ENCODE measurements at regions not wholly inside any gene's neighbourhood (a gene's known extent, or its start where the extent isn't known, plus 50 kb on each side); places are given as distances from the start of the nearest gene placed in this dataset.

DNA sequence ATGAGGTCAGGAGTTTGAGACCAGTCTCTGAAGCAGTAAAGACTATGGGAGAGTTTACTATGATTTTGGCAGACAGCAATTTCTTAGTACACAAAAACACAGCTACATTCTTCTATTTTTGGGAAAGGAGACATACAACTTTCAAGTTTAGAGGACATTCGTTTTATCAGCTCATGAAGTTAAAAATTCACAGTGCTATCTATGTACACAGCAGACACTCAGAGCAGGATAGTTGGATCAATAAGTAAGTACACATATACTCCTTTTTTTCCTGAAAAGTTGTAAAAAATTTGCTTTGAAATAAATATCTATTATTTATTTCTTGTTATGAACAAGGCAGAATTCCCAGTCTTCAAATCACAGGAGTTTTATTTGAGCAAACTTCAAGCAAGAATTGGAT, 159.7 kb downstream of the SERPINI1 start:
- DNase-seq: no peak

DNA sequence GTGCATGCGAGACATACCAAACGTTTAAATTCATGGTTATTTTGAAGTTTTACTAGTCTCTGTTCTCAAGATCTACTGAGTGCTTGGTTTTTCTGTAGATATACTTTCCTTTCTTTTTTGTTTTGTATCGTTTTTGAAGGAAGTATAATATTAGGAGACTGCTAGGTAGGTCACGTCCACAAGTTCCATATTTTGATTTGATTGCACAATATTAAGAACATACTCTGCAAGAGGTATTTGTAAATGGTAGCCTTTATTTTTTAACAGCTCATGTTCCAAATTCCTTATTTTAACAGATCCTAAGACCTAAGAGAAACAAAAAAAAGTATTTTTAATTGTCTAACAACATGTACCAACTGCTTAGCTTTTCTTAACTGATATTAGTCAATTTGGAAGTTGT, 156.7 kb downstream of the SERPINI1 start:
- no peak for DNase-seq

DNA sequence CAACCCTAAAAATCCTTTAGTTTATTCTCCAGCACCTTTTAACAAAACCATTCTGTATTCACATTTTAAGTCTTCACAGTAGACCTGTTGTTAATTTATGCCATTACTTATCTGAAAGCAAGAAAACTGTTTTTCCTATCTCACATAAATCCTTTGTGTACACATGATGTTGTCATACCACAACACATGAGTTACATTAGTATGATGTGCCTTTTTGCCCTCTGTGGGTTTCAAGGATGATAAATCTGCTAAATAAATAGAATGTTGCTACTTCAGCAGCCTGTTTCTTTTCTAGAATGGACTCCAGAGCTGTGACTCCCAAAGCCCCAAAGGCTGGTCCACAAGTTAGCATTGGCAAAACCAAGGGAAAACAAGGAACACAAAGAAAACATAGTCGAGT, 151.6 kb downstream of the SERPINI1 start:
- no peak for DNase-seq

DNA sequence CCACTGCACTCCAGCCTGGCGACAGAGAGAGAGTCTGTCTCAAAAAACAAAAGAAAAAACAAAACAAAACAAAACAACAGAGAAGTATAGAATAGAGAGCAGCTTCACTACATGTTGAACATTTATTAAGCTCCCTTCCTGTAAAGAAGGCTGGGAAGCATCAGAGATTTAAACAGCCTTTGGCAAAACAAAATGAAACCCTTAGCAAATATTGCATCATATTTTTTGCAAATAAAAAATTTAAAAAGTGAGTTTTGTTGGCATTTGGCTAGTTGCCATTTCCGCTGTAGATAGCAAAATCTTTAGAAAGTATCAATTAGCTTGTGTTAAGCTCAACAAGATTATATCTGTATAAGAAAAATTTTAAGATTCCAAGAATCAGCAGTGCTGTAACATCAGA, 151.2 kb downstream of the SERPINI1 start:
- DNase-seq: no peak

DNA sequence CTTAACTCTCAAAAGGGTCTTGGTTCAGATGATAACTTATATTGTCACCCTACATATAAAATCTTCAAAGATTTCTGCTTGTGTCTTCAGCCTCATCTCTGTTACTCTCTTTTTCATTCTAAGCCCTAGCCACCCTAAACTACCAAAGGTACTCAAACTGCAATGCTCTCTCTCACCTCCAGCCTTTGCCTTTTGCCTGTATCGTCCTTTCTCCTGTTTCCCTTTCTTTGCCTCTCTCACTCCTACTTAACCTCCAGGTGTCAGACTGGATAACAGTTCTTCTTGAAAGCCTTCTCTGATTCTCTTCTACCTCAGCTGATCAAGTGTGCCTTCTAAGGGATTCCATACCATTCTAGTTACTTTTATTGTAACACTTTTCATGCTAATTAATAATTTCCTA, 149.8 kb downstream of the SERPINI1 start:
- DNase-seq: no peak

DNA sequence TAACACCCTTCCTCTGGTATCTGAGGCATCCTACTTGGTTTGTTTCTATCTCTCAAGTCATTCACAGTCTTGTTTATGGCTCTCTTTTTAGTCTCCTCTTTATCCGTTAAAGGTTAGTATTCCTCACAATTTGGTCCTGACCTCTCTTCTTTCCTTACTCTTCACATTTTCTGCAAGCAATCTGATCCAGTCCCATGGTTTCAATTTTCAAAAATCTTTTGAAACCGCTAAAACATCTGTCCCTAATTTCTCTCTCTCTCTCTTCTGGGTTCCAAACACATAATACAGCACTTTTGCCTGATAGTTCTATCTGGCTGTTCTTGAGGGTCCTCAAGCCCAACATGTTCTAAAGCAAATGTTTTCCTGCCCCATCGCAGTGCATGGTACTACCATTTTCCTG, 149.0 kb downstream of the SERPINI1 start:
- DNase-seq: no peak

DNA sequence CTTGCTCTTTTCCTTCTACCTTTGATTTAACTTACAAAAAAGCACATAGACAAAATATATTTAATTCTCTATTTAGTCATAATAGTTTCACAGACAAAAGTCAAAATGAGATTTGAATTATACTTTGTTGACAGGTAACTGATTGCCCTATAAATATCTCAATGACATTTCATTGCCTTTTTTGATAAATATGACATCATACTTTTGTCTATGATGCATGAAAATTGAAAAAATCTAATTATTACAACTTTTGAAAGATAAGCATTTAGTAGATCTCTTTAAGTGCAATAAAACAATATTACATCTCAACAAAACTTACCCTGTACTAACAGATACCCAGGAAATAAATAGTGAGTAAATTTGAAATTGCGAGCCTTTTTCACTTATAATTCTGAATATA, 147.9 kb downstream of the SERPINI1 start:
- DNase-seq: no peak

DNA sequence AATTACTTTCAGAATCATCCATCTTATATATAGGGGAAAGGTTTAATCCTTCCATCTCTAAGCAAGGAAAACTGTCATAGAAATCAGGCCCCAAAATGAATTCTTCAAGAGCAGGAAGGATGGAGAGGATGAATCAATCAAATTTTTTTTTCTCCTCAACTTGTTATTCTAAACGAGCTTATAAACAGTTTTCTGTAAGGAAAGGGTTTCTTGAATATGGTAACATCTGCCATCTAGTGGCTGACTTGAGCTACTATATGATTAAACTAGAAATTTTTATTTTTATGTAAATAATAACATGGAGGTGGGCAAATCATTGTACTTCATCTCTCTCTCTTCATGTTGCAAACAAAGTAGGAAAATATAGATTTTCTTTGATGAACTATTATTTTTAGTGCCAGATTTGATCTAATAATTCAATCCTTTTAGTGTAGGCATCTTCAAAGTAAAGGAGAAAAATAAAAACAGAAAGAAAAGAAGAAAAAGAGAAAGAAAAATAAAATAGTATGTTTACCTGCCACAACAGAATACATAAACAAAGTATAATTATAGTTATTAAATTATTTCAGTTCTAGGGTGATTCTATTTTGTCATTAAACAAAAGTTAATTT, 146.6 kb downstream of the SERPINI1 start:
- peak; percentile 66 for DNase-seq

DNA sequence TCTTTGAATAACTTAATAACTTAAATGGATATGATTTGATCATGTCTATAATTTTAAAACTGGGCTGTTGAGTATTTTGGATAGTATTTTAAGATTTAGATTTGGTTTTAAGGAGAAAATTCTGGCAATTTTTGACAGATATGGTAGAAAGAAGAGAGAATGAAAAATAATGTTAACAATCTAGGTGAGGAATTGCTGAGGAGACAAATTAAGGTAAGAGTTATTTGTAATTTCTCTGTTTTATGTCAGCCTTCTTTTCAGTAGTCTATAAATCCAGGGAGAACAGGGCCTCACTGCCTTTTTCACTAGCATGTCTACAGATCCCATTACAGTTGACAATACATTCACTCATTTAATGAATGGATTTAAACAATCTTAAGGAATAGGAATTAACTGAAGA, 144.7 kb downstream of the SERPINI1 start:
- DNase-seq: no peak

DNA sequence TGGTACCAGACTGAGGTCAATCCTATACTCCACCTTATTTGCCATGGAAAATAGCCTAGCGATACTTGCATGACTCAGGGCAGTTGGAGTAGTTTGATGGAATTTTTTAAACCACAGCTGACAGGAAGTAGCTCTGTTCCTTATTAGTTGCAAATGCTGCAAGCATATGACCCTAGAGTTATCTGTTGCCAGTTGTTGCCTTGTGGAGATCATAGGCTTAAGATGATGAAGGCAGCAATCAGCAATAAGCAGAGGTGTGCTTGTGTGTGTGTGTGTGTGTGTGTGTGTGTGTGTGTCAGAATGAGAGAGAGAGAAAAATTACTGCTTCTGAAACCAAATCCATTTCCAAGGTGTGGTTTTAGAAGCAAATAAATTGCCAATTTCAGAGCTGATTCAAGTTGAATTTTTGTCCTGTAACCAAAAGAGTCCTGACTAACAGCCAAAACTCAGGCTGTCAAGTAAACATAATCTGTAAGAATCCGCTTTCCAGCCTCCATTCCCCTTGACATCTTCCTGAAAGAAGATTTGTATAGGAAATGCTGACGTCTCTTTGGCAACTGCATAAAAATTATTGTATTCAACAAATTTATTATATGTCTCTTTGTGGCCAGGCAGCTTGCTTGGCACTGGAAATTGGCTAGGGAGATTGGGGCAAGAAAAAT, 141.2 kb downstream of the SERPINI1 start:
- no peak for DNase-seq
